ENCODE measurements at regions not wholly inside any gene's neighbourhood (a gene's known extent, or its start where the extent isn't known, plus 50 kb on each side); places are given as distances from the start of the nearest gene placed in this dataset.

DNA sequence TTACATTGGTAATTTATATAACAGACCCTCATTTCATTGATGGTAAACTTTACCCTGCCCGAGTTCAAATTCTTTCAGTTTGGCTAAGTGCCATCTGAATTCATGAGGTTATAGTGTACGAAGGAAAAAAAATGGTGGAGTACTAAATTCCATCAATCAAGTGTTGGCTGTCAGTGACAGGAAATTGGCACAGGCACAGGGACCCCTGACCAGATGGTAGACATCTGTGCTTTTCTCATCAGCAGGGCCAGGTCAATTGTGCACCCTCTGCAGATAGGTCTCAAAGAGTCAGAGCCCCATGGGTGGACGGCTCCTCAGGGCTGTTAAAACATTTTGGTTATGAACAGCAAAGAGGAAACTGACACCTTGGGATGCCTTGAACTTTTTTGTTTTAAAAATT is 439.2 kb downstream of the SETBP1 start:
- DNase-seq (ENCODE audit: insufficient read length, low spot score): no peak
- no peak for FAIRE-seq
- no peak for TF ChIP-seq SPI1 (IDR thresholded peaks at IDR 0.05; ENCODE audit: low read depth, low read length)
- TF ChIP-seq POLR2A (IDR thresholded peaks at IDR 0.05; ENCODE audit: low read depth, low read length): no peak
- TF ChIP-seq TAF1 (IDR thresholded peaks at IDR 0.05; ENCODE audit: low read depth, low read length): no peak
- TF ChIP-seq POU2F2 (IDR thresholded peaks at IDR 0.05; ENCODE audit: low read depth, low read length): no peak
- TF ChIP-seq POLR2AphosphoS5 (IDR thresholded peaks at IDR 0.05; ENCODE audit: low read depth, low read length): no peak
- no peak for TF ChIP-seq PAX5 (IDR thresholded peaks at IDR 0.05; ENCODE audit: insufficient read depth, low read length, severe bottlenecking)

DNA sequence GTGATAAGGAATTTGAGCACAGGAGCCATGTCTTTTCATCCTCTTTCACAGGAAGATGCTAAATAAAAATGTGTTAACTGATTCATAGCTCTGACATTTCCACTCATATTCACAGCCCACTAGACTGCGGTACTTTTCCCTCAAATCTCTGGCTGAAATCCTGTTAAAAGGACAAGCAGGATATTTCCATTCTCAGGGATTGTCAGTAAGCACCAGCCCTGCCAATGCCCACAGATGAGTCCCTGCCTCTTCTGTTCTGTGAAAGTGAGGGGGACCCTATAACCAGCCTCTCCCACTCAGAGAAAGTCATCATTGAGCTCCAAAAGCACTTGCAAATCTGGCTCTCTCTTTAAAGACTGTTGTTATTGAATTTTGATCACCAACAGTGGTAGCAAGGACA is 440.5 kb downstream of the SETBP1 start:
- no peak for DNase-seq (ENCODE audit: insufficient read length, low spot score)
- TF ChIP-seq TAF1 (IDR thresholded peaks at IDR 0.05; ENCODE audit: low read depth, low read length) (no peak), POLR2A (IDR thresholded peaks at IDR 0.05; ENCODE audit: low read depth, low read length) (no peak), POU2F2 (IDR thresholded peaks at IDR 0.05; ENCODE audit: low read depth, low read length) (no peak), POLR2AphosphoS5 (IDR thresholded peaks at IDR 0.05; ENCODE audit: low read depth, low read length) (no peak), PAX5 (IDR thresholded peaks at IDR 0.05; ENCODE audit: insufficient read depth, low read length, severe bottlenecking) (no peak), SPI1 (IDR thresholded peaks at IDR 0.05; ENCODE audit: low read depth, low read length) (no peak)
- no peak for FAIRE-seq

DNA sequence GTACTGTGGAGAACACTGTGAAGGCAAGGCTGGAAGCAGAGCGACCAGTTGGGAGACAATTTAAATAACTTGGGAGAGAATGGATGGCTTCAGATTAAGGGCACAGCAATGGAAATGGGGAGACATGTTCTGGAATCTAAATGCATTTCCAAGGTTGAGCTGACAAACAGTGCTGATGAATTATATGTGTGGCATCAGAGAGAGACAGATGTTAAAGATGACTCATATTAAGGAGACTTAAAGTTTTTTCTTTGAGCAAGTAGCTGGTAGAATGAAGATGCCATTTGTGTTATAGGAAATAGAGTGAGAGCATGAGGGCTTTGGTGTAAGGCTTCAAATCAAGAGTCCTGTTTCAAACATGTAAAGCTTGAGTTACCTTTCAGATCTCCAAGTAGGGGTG is 441.8 kb downstream of the SETBP1 start:
- FAIRE-seq (peak; percentile 9), DNase-seq (ENCODE audit: insufficient read length, low spot score) (no peak)
- TF ChIP-seq POLR2AphosphoS5 (IDR thresholded peaks at IDR 0.05; ENCODE audit: low read depth, low read length) (no peak), PAX5 (IDR thresholded peaks at IDR 0.05; ENCODE audit: insufficient read depth, low read length, severe bottlenecking) (no peak), SPI1 (IDR thresholded peaks at IDR 0.05; ENCODE audit: low read depth, low read length) (no peak), TAF1 (IDR thresholded peaks at IDR 0.05; ENCODE audit: low read depth, low read length) (no peak), POLR2A (IDR thresholded peaks at IDR 0.05; ENCODE audit: low read depth, low read length) (no peak), POU2F2 (IDR thresholded peaks at IDR 0.05; ENCODE audit: low read depth, low read length) (no peak)

DNA sequence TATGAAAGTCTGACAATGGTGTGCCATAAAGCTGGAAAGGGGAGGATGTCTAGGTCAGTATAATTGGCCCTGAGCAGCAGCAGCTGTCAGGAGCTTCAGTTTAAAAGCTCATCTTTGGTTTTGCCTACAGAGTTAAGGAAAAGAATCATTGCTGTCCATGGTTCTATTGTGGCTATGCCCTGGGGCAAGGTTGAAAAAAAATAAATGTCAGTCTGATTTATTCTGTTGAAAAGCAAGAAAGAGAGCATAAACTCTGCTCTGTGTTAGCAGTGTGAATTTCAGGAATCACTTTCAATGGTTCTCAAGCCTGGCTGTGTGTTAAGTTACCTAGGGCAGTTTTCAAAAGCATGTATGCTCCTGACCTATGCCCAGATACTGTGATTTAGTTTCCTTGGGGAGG is 446.7 kb downstream of the SETBP1 start:
- TF ChIP-seq SPI1 (IDR thresholded peaks at IDR 0.05; ENCODE audit: low read depth, low read length): no peak
- TF ChIP-seq POLR2A (IDR thresholded peaks at IDR 0.05; ENCODE audit: low read depth, low read length): no peak
- TF ChIP-seq TAF1 (IDR thresholded peaks at IDR 0.05; ENCODE audit: low read depth, low read length): no peak
- TF ChIP-seq POLR2AphosphoS5 (IDR thresholded peaks at IDR 0.05; ENCODE audit: low read depth, low read length): no peak
- no peak for TF ChIP-seq PAX5 (IDR thresholded peaks at IDR 0.05; ENCODE audit: insufficient read depth, low read length, severe bottlenecking)
- TF ChIP-seq POU2F2 (IDR thresholded peaks at IDR 0.05; ENCODE audit: low read depth, low read length): no peak
- no peak for FAIRE-seq
- no peak for DNase-seq (ENCODE audit: insufficient read length, low spot score)

DNA sequence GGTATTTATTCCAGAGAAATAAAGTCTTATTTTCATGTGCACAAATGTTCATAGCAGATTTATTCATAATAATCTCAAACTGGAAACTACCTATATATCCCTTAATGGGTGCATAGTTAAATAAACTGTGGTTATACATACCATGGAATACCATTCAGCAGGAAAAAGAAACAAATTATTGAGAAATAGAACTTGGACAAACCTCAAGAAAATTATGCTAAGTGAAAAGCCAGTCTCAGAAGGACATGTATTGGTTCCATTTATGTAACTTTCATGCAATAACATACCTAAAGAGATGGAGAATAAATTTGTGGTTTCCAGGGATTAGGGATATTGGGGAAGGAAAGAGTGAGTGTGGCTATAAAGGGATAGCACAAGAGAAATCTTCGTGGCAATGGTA is 452.6 kb downstream of the SETBP1 start:
- TF ChIP-seq POLR2A (IDR thresholded peaks at IDR 0.05; ENCODE audit: low read depth, low read length) (no peak), POLR2AphosphoS5 (IDR thresholded peaks at IDR 0.05; ENCODE audit: low read depth, low read length) (no peak), SPI1 (IDR thresholded peaks at IDR 0.05; ENCODE audit: low read depth, low read length) (no peak), PAX5 (IDR thresholded peaks at IDR 0.05; ENCODE audit: insufficient read depth, low read length, severe bottlenecking) (no peak), TAF1 (IDR thresholded peaks at IDR 0.05; ENCODE audit: low read depth, low read length) (no peak), POU2F2 (IDR thresholded peaks at IDR 0.05; ENCODE audit: low read depth, low read length) (no peak)

DNA sequence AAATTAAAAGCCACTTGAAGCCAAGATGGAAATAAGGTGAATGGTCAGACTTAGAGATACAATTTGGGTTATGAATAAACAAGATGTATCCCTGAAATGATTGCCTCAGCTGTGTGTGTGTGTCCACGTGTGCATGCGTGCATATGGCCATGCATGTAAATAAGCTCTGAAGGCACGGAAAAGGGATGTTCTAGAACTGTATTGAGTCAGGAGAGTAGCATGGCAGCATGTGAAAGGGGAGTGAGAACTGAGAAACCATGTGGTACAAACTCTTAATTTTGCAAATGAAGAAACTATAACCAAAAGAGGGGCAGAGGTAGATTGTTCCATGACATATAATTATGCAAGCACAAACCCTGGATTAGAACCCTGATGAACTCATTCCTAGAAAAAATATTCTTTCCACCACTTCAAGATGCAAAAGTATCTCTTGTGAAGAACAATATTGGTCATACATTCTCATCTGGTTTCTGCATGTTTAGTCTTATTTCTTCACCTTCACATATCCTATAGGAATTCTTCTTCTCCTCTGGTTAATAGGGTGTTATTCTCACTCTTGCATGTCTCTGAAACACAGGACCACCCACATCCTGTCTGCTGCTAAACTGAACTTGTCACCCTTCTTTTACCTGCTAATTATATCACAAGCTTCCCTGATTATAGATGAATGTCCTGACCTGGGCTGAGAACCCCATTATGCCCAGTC is 455.8 kb downstream of the SETBP1 start:
- TF ChIP-seq SPI1 (IDR thresholded peaks at IDR 0.05; ENCODE audit: low read depth, low read length) (no peak), PAX5 (IDR thresholded peaks at IDR 0.05; ENCODE audit: insufficient read depth, low read length, severe bottlenecking) (no peak), POU2F2 (IDR thresholded peaks at IDR 0.05; ENCODE audit: low read depth, low read length) (no peak)
- FAIRE-seq: peak; percentile 48

More for the DNA sequence above, 452.6 kb downstream of the SETBP1 start:
- FAIRE-seq (no peak), DNase-seq (ENCODE audit: insufficient read length, low spot score) (no peak)

DNA sequence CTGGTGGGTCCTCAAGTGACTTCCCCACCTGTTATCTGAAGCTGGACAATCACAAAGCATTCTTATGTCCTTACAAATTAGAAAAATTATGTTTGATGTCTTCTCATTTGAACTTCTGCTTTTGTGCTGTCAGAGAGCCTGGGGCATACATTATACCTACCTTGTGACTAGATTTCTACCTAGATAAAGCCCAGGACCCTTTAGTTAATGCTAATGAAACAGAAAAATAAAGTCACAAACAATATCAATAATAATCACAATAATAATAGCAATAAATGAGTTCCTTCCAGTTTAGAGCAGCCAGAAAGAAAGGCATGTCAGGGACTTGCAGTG is 456.4 kb downstream of the SETBP1 start:
- FAIRE-seq: no peak
- TF ChIP-seq SPI1 (IDR thresholded peaks at IDR 0.05; ENCODE audit: low read depth, low read length) (no peak), POLR2AphosphoS5 (IDR thresholded peaks at IDR 0.05; ENCODE audit: low read depth, low read length) (no peak), TAF1 (IDR thresholded peaks at IDR 0.05; ENCODE audit: low read depth, low read length) (no peak), POU2F2 (IDR thresholded peaks at IDR 0.05; ENCODE audit: low read depth, low read length) (no peak), PAX5 (IDR thresholded peaks at IDR 0.05; ENCODE audit: insufficient read depth, low read length, severe bottlenecking) (no peak), POLR2A (IDR thresholded peaks at IDR 0.05; ENCODE audit: low read depth, low read length) (no peak)
- DNase-seq (ENCODE audit: insufficient read length, low spot score): no peak

More for the DNA sequence above, 455.8 kb downstream of the SETBP1 start:
- DNase-seq (ENCODE audit: insufficient read length, low spot score): no peak

DNA sequence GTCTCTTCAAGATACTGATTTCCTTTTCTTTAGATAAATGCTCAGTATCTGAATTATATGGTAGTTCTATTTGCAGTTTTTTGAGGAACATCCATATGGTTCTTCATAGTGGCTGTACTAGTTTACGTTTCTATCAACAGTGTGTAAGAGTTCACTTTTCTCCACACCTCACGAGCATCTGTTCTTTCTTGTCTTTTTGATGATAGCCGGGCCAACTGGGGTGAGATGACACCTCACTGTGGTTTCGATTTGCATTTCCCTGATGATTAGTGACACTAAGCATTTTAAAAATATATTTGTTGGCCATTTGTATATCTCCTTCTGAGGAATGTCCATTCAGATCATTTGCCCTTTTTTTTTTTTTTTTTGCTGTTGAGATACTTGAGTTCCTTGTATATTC is 458.8 kb downstream of the SETBP1 start:
- no peak for DNase-seq (ENCODE audit: insufficient read length, low spot score)
- no peak for FAIRE-seq
- TF ChIP-seq POLR2A (IDR thresholded peaks at IDR 0.05; ENCODE audit: low read depth, low read length) (no peak), PAX5 (IDR thresholded peaks at IDR 0.05; ENCODE audit: insufficient read depth, low read length, severe bottlenecking) (no peak), SPI1 (IDR thresholded peaks at IDR 0.05; ENCODE audit: low read depth, low read length) (no peak), POU2F2 (IDR thresholded peaks at IDR 0.05; ENCODE audit: low read depth, low read length) (no peak), POLR2AphosphoS5 (IDR thresholded peaks at IDR 0.05; ENCODE audit: low read depth, low read length) (no peak), TAF1 (IDR thresholded peaks at IDR 0.05; ENCODE audit: low read depth, low read length) (no peak)

DNA sequence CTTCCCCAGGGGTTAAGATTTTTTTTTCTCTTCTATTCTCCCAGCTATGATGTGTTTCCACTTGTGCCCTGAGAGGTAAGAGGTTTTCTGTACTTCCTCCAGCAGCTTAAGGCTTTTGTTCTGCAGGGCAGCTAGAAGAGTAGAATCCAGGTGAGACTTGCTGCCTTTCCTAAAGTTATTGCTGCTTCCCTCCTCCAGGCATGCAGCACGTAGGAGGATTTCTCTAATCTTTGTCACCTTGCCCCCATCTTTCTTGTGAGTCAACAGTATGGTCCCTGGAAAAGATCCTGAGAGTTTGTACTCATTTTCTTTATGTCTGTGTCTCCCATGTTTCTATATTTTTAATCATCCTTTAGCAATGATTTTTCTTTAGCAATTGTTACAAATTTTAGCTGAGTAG is 462.2 kb downstream of the SETBP1 start:
- no peak for FAIRE-seq
- TF ChIP-seq POU2F2 (IDR thresholded peaks at IDR 0.05; ENCODE audit: low read depth, low read length) (no peak), POLR2AphosphoS5 (IDR thresholded peaks at IDR 0.05; ENCODE audit: low read depth, low read length) (no peak), SPI1 (IDR thresholded peaks at IDR 0.05; ENCODE audit: low read depth, low read length) (no peak), PAX5 (IDR thresholded peaks at IDR 0.05; ENCODE audit: insufficient read depth, low read length, severe bottlenecking) (no peak), TAF1 (IDR thresholded peaks at IDR 0.05; ENCODE audit: low read depth, low read length) (no peak), POLR2A (IDR thresholded peaks at IDR 0.05; ENCODE audit: low read depth, low read length) (no peak)
- DNase-seq (ENCODE audit: insufficient read length, low spot score): no peak

DNA sequence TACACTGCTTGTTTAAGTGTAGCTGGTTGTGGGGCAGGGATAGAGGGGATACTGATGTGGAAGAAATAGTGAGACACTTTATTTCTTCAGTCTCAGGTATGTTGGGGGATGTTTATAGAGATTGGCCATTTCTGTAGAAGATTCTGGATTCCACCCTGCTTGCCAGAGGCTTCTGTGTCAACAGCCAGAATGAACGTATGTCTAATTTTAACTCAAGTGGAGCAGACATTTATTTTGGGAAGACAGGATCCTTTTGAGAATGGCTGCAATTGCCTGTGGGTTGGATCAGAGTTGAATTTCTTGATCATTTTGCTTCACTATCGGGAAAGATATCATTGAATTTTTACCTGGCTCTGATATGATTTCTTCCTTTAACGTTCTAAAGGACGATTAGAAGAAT is 465.6 kb upstream of the SLC14A2 start:
- TF ChIP-seq PAX5 (IDR thresholded peaks at IDR 0.05; ENCODE audit: insufficient read depth, low read length, severe bottlenecking) (no peak), SPI1 (IDR thresholded peaks at IDR 0.05; ENCODE audit: low read depth, low read length) (no peak)
- FAIRE-seq (no peak), DNase-seq (ENCODE audit: insufficient read length, low spot score) (no peak)
